ENCODE measurements at regions not wholly inside any gene's neighbourhood (a gene's known extent, or its start where the extent isn't known, plus 50 kb on each side); places are given as distances from the start of the nearest gene placed in this dataset.

- no peak overlapping the region for H3K27ac Mint-ChIP-seq (ENCODE audit: unreplicated experiment)
- intact Hi-C loops (cut with micrococcal nuclease; ENCODE audit: unreplicated experiment): no loop called here
- H3K36me3 Mint-ChIP-seq (ENCODE audit: insufficient read depth, unreplicated experiment): no peaks in the 10 kb centered on the region
- no peak for TF ChIP-seq CTCF (IDR thresholded peaks at IDR 0.05; ENCODE audit: insufficient read depth in 1 of 2, low read depth in 1 of 2, low read length in 1 of 2, severe bottlenecking in 1 of 2, unreplicated experiment in 1 of 2)
- CTCF ChIA-PET: no interaction called here
- Histone ChIP-seq H3K9me3 (no peaks in the 10 kb centered on the region), H3K4me1 (no peaks in the 10 kb centered on the region), H3K27me3 (replicated peaks; ENCODE audit: control insufficient read depth, insufficient read depth, low read length) (no peaks in the 10 kb centered on the region), H3K4me3 (ENCODE audit: low read depth, low read length) (no peak overlapping the region), H3K36me3 (ENCODE audit: control insufficient read depth, insufficient read depth, low read length) (no peaks in the 10 kb centered on the region)
- H3K27me3 Mint-ChIP-seq (ENCODE audit: insufficient read depth, unreplicated experiment): no peaks in the 10 kb centered on the region
- H3K4me3 Mint-ChIP-seq (ENCODE audit: unreplicated experiment): no peak overlapping the region
- POLR2A ChIA-PET: no interaction called here
- BruUV-seq (replicated peaks): no TSS peak
- no peak for DNase-seq
- no peaks in the 10 kb centered on the region for H3K4me1 Mint-ChIP-seq (ENCODE audit: low read depth, unreplicated experiment)
- peaks cover 8% of the 10 kb centered on the region for H3K9me3 Mint-ChIP-seq (ENCODE audit: unreplicated experiment)
These were observed 197.7 kb upstream of the ROBO2 start for GRCh38 chr3:76842216-76842615.

DNA sequence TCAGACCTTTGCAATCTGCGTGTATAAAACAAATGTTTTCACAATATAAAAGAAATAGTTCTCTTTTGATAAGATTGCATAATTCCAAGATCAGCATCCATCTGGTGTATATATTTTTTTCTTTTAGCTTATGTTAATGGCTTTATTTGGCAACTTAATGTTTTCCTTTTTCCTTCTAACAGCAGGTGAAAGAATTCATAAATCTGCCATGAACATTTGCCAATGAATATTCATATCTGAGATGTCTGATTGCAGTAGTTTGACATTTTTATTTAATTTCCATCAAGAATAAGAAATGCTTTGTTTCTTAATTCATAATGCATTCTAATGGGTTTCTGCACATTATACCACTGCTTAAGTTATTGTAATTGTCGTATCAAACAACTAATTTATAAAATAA, 184.4 kb upstream of the ROBO2 start:
- no peaks in the 10 kb centered on the region for H3K27me3 ChIP-seq (replicated peaks; ENCODE audit: control insufficient read depth, insufficient read depth, low read length)
- H3K4me1 ChIP-seq: no peaks in the 10 kb centered on the region
- no TSS peak for BruUV-seq (replicated peaks)
- DNase-seq: no peak
- POLR2A ChIA-PET: no interaction called here
- CTCF ChIA-PET: no interaction called here
- no peaks in the 10 kb centered on the region for H3K9me3 ChIP-seq
- no peaks in the 10 kb centered on the region for H3K4me1 Mint-ChIP-seq (ENCODE audit: low read depth, unreplicated experiment)
- no peaks in the 10 kb centered on the region for H3K36me3 ChIP-seq (ENCODE audit: control insufficient read depth, insufficient read depth, low read length)
- intact Hi-C loops (cut with micrococcal nuclease; ENCODE audit: unreplicated experiment): no loop called here
- H3K27me3 Mint-ChIP-seq (ENCODE audit: insufficient read depth, unreplicated experiment): no peaks in the 10 kb centered on the region
- no peak overlapping the region for H3K4me3 ChIP-seq (ENCODE audit: low read depth, low read length)
- H3K27ac Mint-ChIP-seq (ENCODE audit: unreplicated experiment): no peak overlapping the region
- H3K4me3 Mint-ChIP-seq (ENCODE audit: unreplicated experiment): no peak overlapping the region
- no peaks in the 10 kb centered on the region for H3K36me3 Mint-ChIP-seq (ENCODE audit: insufficient read depth, unreplicated experiment)
- no peaks in the 10 kb centered on the region for H3K9me3 Mint-ChIP-seq (ENCODE audit: unreplicated experiment)
- no peak for TF ChIP-seq CTCF (IDR thresholded peaks at IDR 0.05; ENCODE audit: insufficient read depth in 1 of 2, low read depth in 1 of 2, low read length in 1 of 2, severe bottlenecking in 1 of 2, unreplicated experiment in 1 of 2)

GRCh38 chr3:76859596-76859995, 180.3 kb upstream of the ROBO2 start:
- Mint-ChIP-seq H3K27me3 (ENCODE audit: insufficient read depth, unreplicated experiment) (no peaks in the 10 kb centered on the region), H3K36me3 (ENCODE audit: insufficient read depth, unreplicated experiment) (no peaks in the 10 kb centered on the region), H3K9me3 (ENCODE audit: unreplicated experiment) (no peaks in the 10 kb centered on the region), H3K27ac (ENCODE audit: unreplicated experiment) (no peak overlapping the region), H3K4me3 (ENCODE audit: unreplicated experiment) (no peak overlapping the region), H3K4me1 (ENCODE audit: low read depth, unreplicated experiment) (no peaks in the 10 kb centered on the region)
- POLR2A ChIA-PET: no interaction called here
- no peak for DNase-seq
- Histone ChIP-seq H3K4me3 (ENCODE audit: low read depth, low read length) (no peak overlapping the region), H3K36me3 (ENCODE audit: control insufficient read depth, insufficient read depth, low read length) (no peaks in the 10 kb centered on the region), H3K9me3 (no peaks in the 10 kb centered on the region), H3K27me3 (replicated peaks; ENCODE audit: control insufficient read depth, insufficient read depth, low read length) (no peaks in the 10 kb centered on the region), H3K4me1 (no peaks in the 10 kb centered on the region)
- no peak for TF ChIP-seq CTCF (IDR thresholded peaks at IDR 0.05; ENCODE audit: insufficient read depth in 1 of 2, low read depth in 1 of 2, low read length in 1 of 2, severe bottlenecking in 1 of 2, unreplicated experiment in 1 of 2)
- BruUV-seq (replicated peaks): no TSS peak
- CTCF ChIA-PET: no interaction called here
- intact Hi-C loops (cut with micrococcal nuclease; ENCODE audit: unreplicated experiment): no loop called here

All from Caco-2 (cell line).